DND-41 (cell line): ENCODE measurements at regions not wholly inside any gene's neighbourhood (a gene's known extent, or its start where the extent isn't known, plus 50 kb on each side); places are given as distances from the start of the nearest gene placed in this dataset.

Source experiments
- ATAC-seq: fragments of 200-7000 bp; cut with Tn5 transposase; 3 replicates; pipeline ENCODE4 v1.9.1; 2021; ENCODE audit warnings: low read depth; ENCODE audit not compliant: insufficient read depth
- DNase-seq: peaks from one replicate; pipeline ENCODE4 v3.0.0-alpha.2; 2020
- H2AFZ ChIP-seq: 2 replicates; pipeline ENCODE4 v1.6.0; 2012; ENCODE audit warnings: low read depth, low read length
- H3K27ac ChIP-seq: 2 replicates; pipeline ENCODE4 v1.5.1; 2012; ENCODE audit warnings: low read length, inconsistent platforms
- H3K27me3 ChIP-seq: fragments of 200-600 bp; sonication (generic); 2 replicates; pipeline ENCODE4 v1.6.0; 2012; ENCODE audit warnings: low read length, mild to moderate bottlenecking, inconsistent platforms; ENCODE audit not compliant: insufficient read depth, poor library complexity
- H3K36me3 ChIP-seq: 2 replicates; pipeline ENCODE4 v1.5.1; 2012; ENCODE audit warnings: low read length, inconsistent platforms; ENCODE audit not compliant: insufficient read depth
- H3K4me1 ChIP-seq: 2 replicates; pipeline ENCODE4 v1.5.1; 2012; ENCODE audit warnings: mild to moderate bottlenecking, low read length; ENCODE audit not compliant: insufficient read depth
- H3K4me2 ChIP-seq: 2 replicates; pipeline ENCODE4 v1.6.0; 2012; ENCODE audit warnings: mild to moderate bottlenecking, moderate library complexity, low read length, inconsistent platforms; ENCODE audit not compliant: insufficient read depth
- H3K4me3 ChIP-seq, 2 experiments: fragments of 200-600 bp in 1 of 2; shearing (Covaris generic) in 1 of 2; 2 replicates each; pipeline ENCODE4 v1.5.1; 2012 to 2016; ENCODE audit warnings: inconsistent platforms in 2 of 2, low read length in 2 of 2, mild to moderate bottlenecking in 2 of 2, low read depth in 1 of 2, moderate library complexity in 1 of 2
- H3K79me2 ChIP-seq: 2 replicates; pipeline ENCODE4 v1.6.0; 2012; ENCODE audit warnings: low read length, inconsistent platforms; ENCODE audit not compliant: insufficient read depth
- H3K9ac ChIP-seq: 2 replicates; pipeline ENCODE4 v1.6.0; 2012; ENCODE audit warnings: low read depth, mild to moderate bottlenecking, inconsistent platforms, low read length, moderate library complexity
- H3K9me3 ChIP-seq: 2 replicates; pipeline ENCODE4 v1.5.1; 2012; ENCODE audit warnings: low read length, moderate library complexity, mild to moderate bottlenecking, inconsistent platforms; ENCODE audit not compliant: insufficient read depth, severe bottlenecking
- H4K20me1 ChIP-seq: 2 replicates; pipeline ENCODE4 v1.6.0; 2012; ENCODE audit warnings: low read length; ENCODE audit not compliant: insufficient read depth
- CTCF ChIP-seq: IDR thresholded peaks from 2 replicates; pipeline ENCODE4 v1.5.1; 2012; ENCODE audit warnings: borderline replicate concordance, low read length, moderate library complexity, mild to moderate bottlenecking; ENCODE audit not compliant: poor library complexity, severe bottlenecking; ENCODE audit errors: extremely low read depth
- EZH2 ChIP-seq: IDR thresholded peaks from 3 replicates; pipeline ENCODE4 v1.6.1; 2012; ENCODE audit warnings: borderline replicate concordance, low read depth, mild to moderate bottlenecking, moderate library complexity, low read length, inconsistent platforms; ENCODE audit not compliant: severe bottlenecking

- Histone ChIP-seq H3K9me3 (no peaks in the 10 kb centered on the region), H3K79me2 (no peaks in the 10 kb centered on the region), H3K4me1 (no peaks in the 10 kb centered on the region), H3K4me2 (no peak overlapping the region), H3K27me3 (no peaks in the 10 kb centered on the region), H2AFZ (no peak overlapping the region), H3K27ac (no peak overlapping the region), H3K36me3 (no peaks in the 10 kb centered on the region), H4K20me1 (no peaks in the 10 kb centered on the region), H3K9ac (no peak overlapping the region), H3K4me3 (no peak overlapping the region)
- ATAC-seq (no peak), DNase-seq (no peak)
- no peak for TF ChIP-seq CTCF
- TF ChIP-seq EZH2 = no peak
Observed at GRCh38 chr1:218946147-218946546, 227.5 kb upstream of the LYPLAL1 start.

GRCh38 chr1:218948446-218948845 is 225.2 kb upstream of the LYPLAL1 start:
- no peak overlapping the region for H3K9ac ChIP-seq
- no peak overlapping the region for H3K27ac ChIP-seq
- H3K9me3 ChIP-seq = no peaks in the 10 kb centered on the region
- H3K4me3 ChIP-seq = no peak overlapping the region
- no peak overlapping the region for H3K4me2 ChIP-seq
- H3K36me3 ChIP-seq = no peaks in the 10 kb centered on the region
- DNase-seq (no peak), ATAC-seq (no peak)
- no peaks in the 10 kb centered on the region for H3K79me2 ChIP-seq
- TF ChIP-seq CTCF (no peak), EZH2 (no peak)
- no peaks in the 10 kb centered on the region for H3K4me1 ChIP-seq
- no peaks in the 10 kb centered on the region for H4K20me1 ChIP-seq
- H3K27me3 ChIP-seq = no peaks in the 10 kb centered on the region
- H2AFZ ChIP-seq = no peak overlapping the region

- Histone ChIP-seq H2AFZ (no peak overlapping the region), H4K20me1 (no peaks in the 10 kb centered on the region), H3K27ac (no peak overlapping the region), H3K9me3 (no peaks in the 10 kb centered on the region), H3K9ac (no peak overlapping the region), H3K4me2 (no peak overlapping the region), H3K36me3 (no peaks in the 10 kb centered on the region), H3K27me3 (no peaks in the 10 kb centered on the region), H3K4me1 (no peaks in the 10 kb centered on the region), H3K4me3 (no peak overlapping the region), H3K79me2 (no peaks in the 10 kb centered on the region)
- DNase-seq (no peak), ATAC-seq (no peak)
- TF ChIP-seq EZH2 (no peak), CTCF (no peak)
Observed at GRCh38 chr1:218953386-218953785, 220.3 kb upstream of the LYPLAL1 start.

GRCh38 chr1:218957971-218958370 is 215.7 kb upstream of the LYPLAL1 start:
- Histone ChIP-seq H3K4me2 (no peak overlapping the region), H3K36me3 (no peaks in the 10 kb centered on the region), H3K27me3 (no peaks in the 10 kb centered on the region), H4K20me1 (no peaks in the 10 kb centered on the region), H3K4me1 (no peaks in the 10 kb centered on the region), H2AFZ (no peak overlapping the region), H3K9ac (no peak overlapping the region), H3K9me3 (no peaks in the 10 kb centered on the region), H3K4me3 (no peak overlapping the region), H3K79me2 (no peaks in the 10 kb centered on the region), H3K27ac (no peak overlapping the region)
- DNase-seq (no peak), ATAC-seq (no peak)
- no peak for TF ChIP-seq EZH2
- no peak for TF ChIP-seq CTCF
